ENCODE measurements at regions not wholly inside any gene's neighbourhood (a gene's known extent, or its start where the extent isn't known, plus 50 kb on each side); places are given as distances from the start of the nearest gene placed in this dataset.

DNA sequence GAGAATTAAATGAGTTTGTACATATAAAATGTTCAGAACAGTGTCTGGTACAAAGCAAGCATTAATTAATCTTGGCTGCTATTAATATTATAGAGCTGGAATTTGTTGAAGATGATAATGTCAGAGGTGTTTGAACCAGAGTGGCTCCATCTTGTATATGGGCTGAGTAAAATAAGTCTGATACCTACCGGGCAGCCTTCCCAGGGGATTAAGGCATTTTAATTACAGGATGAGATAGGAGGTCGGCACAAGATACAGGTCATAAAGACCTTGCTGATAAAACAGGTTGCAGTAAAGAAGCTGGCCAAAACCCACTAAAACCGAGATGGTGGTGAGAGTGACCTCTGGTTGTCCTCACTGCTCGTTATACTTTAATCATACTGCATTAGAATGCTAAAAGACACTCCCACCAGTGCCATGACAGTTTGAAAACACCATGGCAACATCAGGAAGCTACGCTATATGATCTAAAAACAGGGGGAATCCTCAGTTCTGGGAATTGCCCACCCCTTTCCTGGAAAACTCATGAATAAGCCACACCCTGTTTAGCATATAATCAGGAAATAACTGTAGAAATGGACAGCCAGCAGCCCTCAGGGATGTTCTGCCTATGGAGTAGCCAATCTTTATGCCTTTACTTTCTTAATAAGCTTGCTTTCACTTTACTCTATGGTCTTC, 90.2 kb downstream of the PLK2 start:
- no peak overlapping the region for H3K4me3 ChIP-seq (ENCODE audit: low read length)
- no peaks in the 10 kb centered on the region for H3K27me3 ChIP-seq (ENCODE audit: insufficient read depth, low read length)
- peak overlapping the region; percentile 28 for H2AFZ ChIP-seq (ENCODE audit: low read depth, low read length)
- no peaks in the 10 kb centered on the region for H3K36me3 ChIP-seq (ENCODE audit: insufficient read depth, low read length)
- H3K9me3 ChIP-seq (ENCODE audit: low read length) = no peaks in the 10 kb centered on the region
- H3K4me1 ChIP-seq (ENCODE audit: insufficient read depth, low read length) = peaks cover 9% of the 10 kb centered on the region

DNA sequence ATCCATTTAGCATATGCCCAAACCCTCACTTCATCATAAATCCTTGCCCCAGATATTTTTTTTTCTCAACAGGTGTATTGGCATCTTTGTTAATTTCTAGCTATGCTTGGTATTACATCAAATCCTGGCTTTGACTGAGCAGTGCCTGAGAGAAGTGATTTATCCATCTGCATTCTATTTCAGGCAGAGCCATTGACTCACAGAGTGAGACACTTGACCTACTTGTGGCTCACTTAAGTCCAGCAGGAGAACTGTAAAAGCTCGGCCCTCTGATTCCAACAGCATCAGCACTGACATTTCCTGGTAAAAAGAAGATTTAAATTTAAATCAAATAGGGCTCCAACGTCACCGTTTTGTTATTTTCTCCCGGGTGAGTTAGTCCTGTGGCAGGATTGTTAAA, 93.4 kb downstream of the PLK2 start:
- no peaks in the 10 kb centered on the region for H3K27me3 ChIP-seq (ENCODE audit: insufficient read depth, low read length)
- no peaks in the 10 kb centered on the region for H3K9me3 ChIP-seq (ENCODE audit: low read length)
- peaks cover 9% of the 10 kb centered on the region for H3K4me1 ChIP-seq (ENCODE audit: insufficient read depth, low read length)
- H3K4me3 ChIP-seq (ENCODE audit: low read length) = no peak overlapping the region
- H2AFZ ChIP-seq (ENCODE audit: low read depth, low read length) = no peak overlapping the region
- no peaks in the 10 kb centered on the region for H3K36me3 ChIP-seq (ENCODE audit: insufficient read depth, low read length)

DNA sequence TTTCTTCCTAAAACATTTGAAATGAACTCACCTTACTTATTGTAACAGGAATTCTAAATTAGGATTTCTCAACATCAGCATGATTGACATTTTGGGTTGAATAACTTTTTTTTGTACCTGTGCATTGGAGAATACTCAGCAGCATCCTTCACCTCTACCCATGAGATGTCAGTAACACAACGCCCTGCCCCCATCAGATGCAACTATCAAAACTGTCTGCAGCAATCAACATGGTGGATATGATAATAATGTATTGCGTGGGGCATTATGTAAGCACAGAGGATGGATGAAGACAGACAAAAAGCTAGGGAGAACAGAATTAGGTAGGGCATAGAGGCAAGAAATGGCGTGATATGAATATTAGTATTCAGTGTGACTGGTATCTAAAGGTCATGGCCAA, 94.1 kb downstream of the PLK2 start:
- Histone ChIP-seq H2AFZ (ENCODE audit: low read depth, low read length) (no peak overlapping the region), H3K27me3 (ENCODE audit: insufficient read depth, low read length) (no peaks in the 10 kb centered on the region)

DNA sequence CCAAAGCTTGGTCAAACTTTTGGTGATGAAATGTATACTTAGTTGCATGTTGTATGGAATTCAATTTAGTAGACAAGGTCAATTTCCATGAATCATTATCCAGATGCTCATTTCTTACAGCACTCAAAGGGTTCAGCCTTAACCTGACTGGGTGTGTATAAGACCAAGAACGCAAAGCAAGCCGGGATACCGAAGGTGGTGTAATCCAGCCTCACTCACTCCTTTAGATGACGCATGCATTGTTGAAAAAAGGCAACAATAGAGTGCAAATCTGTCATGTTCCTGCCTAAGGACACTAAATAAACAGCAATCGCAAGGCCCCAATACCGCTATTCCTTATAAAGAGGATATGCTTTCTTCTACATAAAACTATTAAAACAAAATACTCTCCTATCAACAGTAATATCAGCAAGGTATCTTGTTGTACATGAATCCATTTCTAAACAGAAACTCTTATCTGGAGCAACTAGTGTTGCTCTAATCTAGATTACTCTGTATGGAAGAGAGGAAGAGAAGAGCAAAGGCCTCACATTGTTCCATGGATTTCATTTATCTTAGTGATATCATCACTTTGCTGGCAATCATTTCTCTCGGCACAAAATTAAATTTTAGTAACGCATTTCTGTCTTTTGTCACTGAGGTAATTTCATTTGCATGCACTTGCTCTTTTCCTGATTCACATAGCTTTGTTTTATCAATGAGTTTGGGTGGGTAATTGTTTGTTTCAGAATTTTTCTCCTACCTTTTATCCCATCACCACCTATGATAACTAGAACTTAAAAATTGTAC, 96.2 kb downstream of the PLK2 start:
- Histone ChIP-seq H3K4me1 (ENCODE audit: insufficient read depth, low read length) (peaks cover 7% of the 10 kb centered on the region), H3K4me3 (ENCODE audit: low read length) (no peak overlapping the region), H3K36me3 (ENCODE audit: insufficient read depth, low read length) (no peaks in the 10 kb centered on the region), H2AFZ (ENCODE audit: low read depth, low read length) (no peak overlapping the region), H3K27me3 (ENCODE audit: insufficient read depth, low read length) (no peaks in the 10 kb centered on the region), H3K9me3 (ENCODE audit: low read length) (no peaks in the 10 kb centered on the region)

More for the DNA sequence above, 94.1 kb downstream of the PLK2 start:
- Histone ChIP-seq H3K4me3 (ENCODE audit: low read length) (no peak overlapping the region), H3K9me3 (ENCODE audit: low read length) (no peaks in the 10 kb centered on the region), H3K4me1 (ENCODE audit: insufficient read depth, low read length) (peaks cover 9% of the 10 kb centered on the region), H3K36me3 (ENCODE audit: insufficient read depth, low read length) (no peaks in the 10 kb centered on the region)

DNA sequence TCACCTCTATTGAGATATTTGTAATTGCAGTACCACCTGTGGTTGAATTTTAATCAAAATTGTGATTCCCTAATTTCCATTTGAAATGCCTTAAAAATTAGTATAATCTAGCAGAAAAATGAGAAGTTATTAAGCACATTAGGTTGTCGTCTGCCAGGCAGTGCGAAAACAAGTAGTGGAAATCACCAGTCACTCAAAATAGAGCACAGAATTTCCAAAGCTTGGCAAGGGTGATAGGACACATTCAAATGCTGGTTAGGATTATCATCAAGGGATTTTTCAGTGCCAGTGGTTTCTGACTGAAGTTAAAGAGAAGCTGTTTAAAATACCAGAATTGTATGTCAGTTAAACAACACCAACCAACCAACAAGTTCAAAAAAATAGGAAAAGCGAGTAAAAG, 97.8 kb downstream of the PLK2 start:
- Histone ChIP-seq H2AFZ (ENCODE audit: low read depth, low read length) (no peak overlapping the region), H3K27me3 (ENCODE audit: insufficient read depth, low read length) (no peaks in the 10 kb centered on the region), H3K36me3 (ENCODE audit: insufficient read depth, low read length) (no peaks in the 10 kb centered on the region), H3K4me1 (ENCODE audit: insufficient read depth, low read length) (peaks cover 7% of the 10 kb centered on the region), H3K4me3 (ENCODE audit: low read length) (no peak overlapping the region), H3K9me3 (ENCODE audit: low read length) (no peaks in the 10 kb centered on the region)

DNA sequence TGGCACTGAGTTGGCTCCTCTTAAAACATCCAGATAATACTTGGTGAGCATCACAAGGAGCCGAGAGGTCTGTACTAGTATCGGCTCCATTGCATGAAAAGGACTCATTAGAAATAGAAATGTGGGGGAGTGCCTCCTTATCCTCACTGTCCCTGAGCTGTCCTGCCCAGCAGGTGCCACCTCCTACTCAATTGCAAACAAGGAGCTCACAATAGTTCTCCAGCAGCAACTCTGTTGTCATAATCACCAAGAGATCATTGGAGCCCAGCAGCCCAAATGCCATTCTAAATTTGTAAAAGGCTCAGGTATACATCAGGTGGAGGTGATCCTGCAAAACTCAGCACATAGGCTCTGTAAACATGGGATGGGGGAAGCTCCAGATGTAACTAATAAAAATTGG, 99.1 kb downstream of the PLK2 start:
- no peaks in the 10 kb centered on the region for H3K27me3 ChIP-seq (ENCODE audit: insufficient read depth, low read length)
- H3K4me1 ChIP-seq (ENCODE audit: insufficient read depth, low read length) = peaks cover 7% of the 10 kb centered on the region
- H2AFZ ChIP-seq (ENCODE audit: low read depth, low read length) = no peak overlapping the region
- no peaks in the 10 kb centered on the region for H3K9me3 ChIP-seq (ENCODE audit: low read length)
- no peak overlapping the region for H3K4me3 ChIP-seq (ENCODE audit: low read length)
- H3K36me3 ChIP-seq (ENCODE audit: insufficient read depth, low read length) = no peaks in the 10 kb centered on the region

DNA sequence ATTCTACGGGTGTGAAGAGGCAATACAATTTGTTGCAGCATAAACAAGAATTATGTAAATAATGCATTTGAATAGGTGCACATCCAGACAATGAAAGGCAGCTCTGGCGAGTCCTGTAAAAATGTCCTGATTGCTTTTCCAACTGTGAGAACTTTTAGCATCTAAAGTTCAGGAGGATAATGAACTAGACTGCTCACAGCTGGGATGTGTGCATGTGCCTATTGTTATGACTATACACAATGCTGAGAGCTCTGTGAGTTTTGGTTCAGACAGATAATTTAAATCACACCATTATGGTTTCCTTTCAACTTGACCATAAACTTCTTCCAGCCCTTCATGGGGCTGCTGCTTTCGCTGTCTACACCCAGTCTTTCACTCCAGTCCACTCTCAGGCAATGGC, 99.9 kb downstream of the PLK2 start:
- no peaks in the 10 kb centered on the region for H3K9me3 ChIP-seq (ENCODE audit: low read length)
- no peak overlapping the region for H2AFZ ChIP-seq (ENCODE audit: low read depth, low read length)
- H3K4me3 ChIP-seq (ENCODE audit: low read length) = no peak overlapping the region
- no peaks in the 10 kb centered on the region for H3K36me3 ChIP-seq (ENCODE audit: insufficient read depth, low read length)
- no peaks in the 10 kb centered on the region for H3K27me3 ChIP-seq (ENCODE audit: insufficient read depth, low read length)
- peaks cover 7% of the 10 kb centered on the region for H3K4me1 ChIP-seq (ENCODE audit: insufficient read depth, low read length)

DNA sequence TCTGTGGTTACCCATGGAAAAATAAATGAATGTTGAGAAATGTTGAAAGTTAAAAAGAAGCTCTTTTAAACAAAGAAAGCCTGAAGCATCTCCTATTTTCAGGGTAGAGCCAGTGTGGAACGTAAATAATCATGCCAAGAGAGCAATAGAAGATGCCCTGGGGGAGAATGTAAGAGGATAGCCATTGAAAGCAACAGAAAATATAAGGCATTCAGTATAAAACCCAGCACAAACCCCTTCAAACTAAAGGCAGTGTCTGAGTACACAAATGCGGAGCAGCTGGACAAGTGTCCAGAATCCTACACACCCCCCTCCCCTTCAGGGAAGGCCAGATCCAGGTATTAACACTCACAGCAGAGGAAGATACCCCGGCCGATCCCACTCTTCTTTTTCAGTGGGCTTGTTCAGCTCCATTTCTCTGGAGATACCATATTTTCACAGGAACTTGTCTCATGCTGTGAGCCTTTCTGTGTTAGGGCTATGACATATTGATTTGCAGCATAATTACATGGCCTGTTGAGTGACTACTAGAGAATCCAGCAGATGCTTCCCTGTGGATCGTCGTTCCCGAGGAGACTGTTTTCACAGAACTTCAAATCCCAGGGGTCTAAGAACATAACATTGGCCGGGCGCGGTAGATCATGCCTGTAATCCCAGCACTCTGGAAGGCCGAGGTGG, 101.2 kb downstream of the PLK2 start:
- Histone ChIP-seq H3K27me3 (ENCODE audit: insufficient read depth, low read length) (no peaks in the 10 kb centered on the region), H3K9me3 (ENCODE audit: low read length) (no peaks in the 10 kb centered on the region), H3K4me3 (ENCODE audit: low read length) (no peak overlapping the region)

DNA sequence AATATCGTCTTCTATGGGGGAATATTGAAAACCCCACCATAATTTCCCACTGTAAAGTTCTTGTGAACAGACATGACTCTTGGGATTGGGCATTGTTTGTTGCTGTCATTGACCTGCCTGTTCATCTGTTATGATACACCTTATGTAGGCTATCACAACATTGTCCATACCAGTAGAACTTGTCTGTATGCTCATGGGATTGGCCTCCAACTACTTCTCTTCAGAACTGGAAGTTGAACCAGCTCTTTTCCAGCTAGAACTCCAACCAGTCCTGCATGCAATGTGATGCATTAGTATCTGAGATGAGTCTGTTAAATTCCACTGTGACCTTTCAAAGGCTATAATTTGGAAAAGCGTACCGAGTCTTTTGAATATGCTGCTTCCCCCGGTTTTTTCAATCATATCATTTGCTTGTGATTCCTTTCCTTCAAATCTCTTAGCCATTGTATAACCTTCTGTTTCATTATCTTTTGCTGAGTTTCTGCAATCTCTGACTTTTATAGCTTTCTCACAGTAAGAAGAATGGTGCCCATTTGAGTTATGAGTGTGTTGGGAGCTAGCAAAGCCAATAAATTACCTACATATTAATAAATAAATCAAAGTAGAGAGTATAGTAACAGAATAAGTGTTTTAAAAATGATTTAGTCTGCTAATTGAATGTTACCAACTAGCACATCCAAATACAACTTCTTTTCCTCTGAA, 101.9 kb downstream of the PLK2 start:
- Histone ChIP-seq H2AFZ (ENCODE audit: low read depth, low read length) (no peak overlapping the region), H3K4me3 (ENCODE audit: low read length) (no peak overlapping the region), H3K9me3 (ENCODE audit: low read length) (no peaks in the 10 kb centered on the region), H3K4me1 (ENCODE audit: insufficient read depth, low read length) (peaks cover 12% of the 10 kb centered on the region), H3K36me3 (ENCODE audit: insufficient read depth, low read length) (no peaks in the 10 kb centered on the region), H3K27me3 (ENCODE audit: insufficient read depth, low read length) (no peaks in the 10 kb centered on the region)

More for the DNA sequence above, 101.2 kb downstream of the PLK2 start:
- H3K36me3 ChIP-seq (ENCODE audit: insufficient read depth, low read length) = no peaks in the 10 kb centered on the region
- peaks cover 12% of the 10 kb centered on the region for H3K4me1 ChIP-seq (ENCODE audit: insufficient read depth, low read length)
- H2AFZ ChIP-seq (ENCODE audit: low read depth, low read length) = no peak overlapping the region

DNA sequence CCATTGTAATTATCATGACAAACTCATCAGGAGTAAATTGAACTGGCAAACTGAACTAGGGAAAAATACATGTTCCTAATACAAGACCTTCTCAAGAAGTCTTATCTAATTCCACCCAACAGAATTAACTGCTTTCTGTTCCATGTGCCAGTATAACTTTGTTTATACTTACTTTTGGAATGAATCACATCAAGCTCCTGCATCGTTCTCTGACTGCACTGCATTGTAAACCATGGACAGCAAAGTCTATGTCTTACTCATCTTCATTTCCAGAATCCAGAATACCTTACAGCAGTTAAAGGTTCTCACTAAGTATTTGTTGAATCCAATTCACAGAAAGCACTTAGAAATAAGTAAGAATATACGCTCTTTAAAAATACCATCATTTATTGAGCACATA, 102.8 kb downstream of the PLK2 start:
- Histone ChIP-seq H3K4me1 (ENCODE audit: insufficient read depth, low read length) (peaks cover 12% of the 10 kb centered on the region), H2AFZ (ENCODE audit: low read depth, low read length) (no peak overlapping the region), H3K4me3 (ENCODE audit: low read length) (no peak overlapping the region), H3K36me3 (ENCODE audit: insufficient read depth, low read length) (no peaks in the 10 kb centered on the region), H3K27me3 (ENCODE audit: insufficient read depth, low read length) (no peaks in the 10 kb centered on the region), H3K9me3 (ENCODE audit: low read length) (no peaks in the 10 kb centered on the region)

DNA sequence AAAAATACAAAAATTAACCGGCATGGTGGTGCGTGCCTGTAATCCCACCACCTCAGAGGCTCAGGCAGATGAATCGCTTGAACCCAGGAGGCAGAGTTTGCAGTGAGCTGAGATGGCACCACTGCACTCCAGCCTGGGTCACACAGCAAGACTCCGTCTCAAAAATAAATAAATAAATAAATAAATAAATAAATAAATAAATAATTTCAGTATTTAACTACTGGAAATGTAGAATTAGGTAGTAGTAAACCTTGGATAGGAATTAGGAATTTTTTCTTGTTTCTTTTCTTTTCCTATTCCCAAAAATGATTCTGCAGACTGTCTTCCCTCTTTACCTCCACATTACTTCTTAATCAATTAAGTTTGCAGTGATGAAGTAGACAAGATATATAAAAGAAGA, 103.2 kb downstream of the PLK2 start:
- no peaks in the 10 kb centered on the region for H3K9me3 ChIP-seq (ENCODE audit: low read length)
- no peak overlapping the region for H2AFZ ChIP-seq (ENCODE audit: low read depth, low read length)
- peaks cover 12% of the 10 kb centered on the region for H3K4me1 ChIP-seq (ENCODE audit: insufficient read depth, low read length)
- H3K4me3 ChIP-seq (ENCODE audit: low read length) = no peak overlapping the region
- no peaks in the 10 kb centered on the region for H3K27me3 ChIP-seq (ENCODE audit: insufficient read depth, low read length)
- H3K36me3 ChIP-seq (ENCODE audit: insufficient read depth, low read length) = no peaks in the 10 kb centered on the region

DNA sequence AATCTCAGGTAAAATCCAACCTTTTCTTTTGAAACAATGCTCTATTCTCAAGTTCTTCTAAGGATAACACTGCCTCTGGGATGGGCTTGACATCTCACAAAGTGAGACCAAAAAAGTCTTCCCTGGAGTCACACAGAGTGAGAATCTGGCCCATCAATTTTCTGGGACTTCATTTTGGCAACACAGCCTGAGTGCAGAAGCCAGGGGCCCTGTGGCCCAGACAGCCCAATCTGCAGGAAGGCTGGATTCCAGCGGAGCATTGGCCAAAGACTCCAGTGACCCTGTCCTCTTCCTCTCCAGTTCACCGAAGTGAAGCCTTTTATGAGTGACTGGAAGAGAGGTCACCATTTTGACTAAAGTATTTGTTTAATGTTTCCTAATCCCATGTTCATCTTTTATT, 105.1 kb downstream of the PLK2 start:
- no peaks in the 10 kb centered on the region for H3K9me3 ChIP-seq (ENCODE audit: low read length)
- no peaks in the 10 kb centered on the region for H3K36me3 ChIP-seq (ENCODE audit: insufficient read depth, low read length)
- H3K4me3 ChIP-seq (ENCODE audit: low read length) = no peak overlapping the region

DNA sequence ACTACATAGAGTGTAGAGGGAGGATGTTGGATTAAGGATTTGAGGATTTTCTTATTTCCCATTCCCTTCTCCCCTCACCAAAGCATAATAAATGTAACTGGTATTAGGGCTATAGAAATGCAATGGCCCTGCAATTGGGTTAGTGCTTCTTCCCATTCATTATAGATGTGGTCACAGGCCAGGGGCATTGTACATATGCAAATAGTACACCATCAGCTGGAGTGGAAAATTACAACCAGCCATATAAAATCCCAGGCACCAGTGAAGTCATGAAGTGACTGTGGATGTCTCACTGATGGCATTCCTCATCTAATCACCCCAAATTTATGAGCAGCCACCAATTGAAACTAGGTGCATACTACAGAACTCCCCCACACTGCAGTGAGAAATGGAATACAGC, 105.9 kb downstream of the PLK2 start:
- Histone ChIP-seq H3K4me3 (ENCODE audit: low read length) (no peak overlapping the region), H3K9me3 (ENCODE audit: low read length) (no peaks in the 10 kb centered on the region), H3K27me3 (ENCODE audit: insufficient read depth, low read length) (no peaks in the 10 kb centered on the region), H3K4me1 (ENCODE audit: insufficient read depth, low read length) (peaks cover 5% of the 10 kb centered on the region), H3K36me3 (ENCODE audit: insufficient read depth, low read length) (no peaks in the 10 kb centered on the region), H2AFZ (ENCODE audit: low read depth, low read length) (no peak overlapping the region)

More for the DNA sequence above, 105.1 kb downstream of the PLK2 start:
- no peak overlapping the region for H2AFZ ChIP-seq (ENCODE audit: low read depth, low read length)
- no peaks in the 10 kb centered on the region for H3K27me3 ChIP-seq (ENCODE audit: insufficient read depth, low read length)
- peaks cover 7% of the 10 kb centered on the region for H3K4me1 ChIP-seq (ENCODE audit: insufficient read depth, low read length)
